Stimulated activated CD4-positive, alpha-beta T cell treated with anti-CD3 and anti-CD28 coated beads, Interleukin-4, amount 100 ng/mL, for 24 hours (primary cell): ENCODE measurements at regions not wholly inside any gene's neighbourhood (a gene's known extent, or its start where the extent isn't known, plus 50 kb on each side); places are given as distances from the start of the nearest gene placed in this dataset.

Experiments used
- DNase-seq: peaks from one replicate; pipeline ENCODE4 v3.0.0-alpha.2; 2020

- DNase-seq: no peak
Measured at GRCh38 chr22:42330170-42330569, 59.7 kb upstream of the TCF20 start.

GRCh38 chr22:42329504-42329903 is 59.1 kb upstream of the TCF20 start:
- DNase-seq: no peak

DNA sequence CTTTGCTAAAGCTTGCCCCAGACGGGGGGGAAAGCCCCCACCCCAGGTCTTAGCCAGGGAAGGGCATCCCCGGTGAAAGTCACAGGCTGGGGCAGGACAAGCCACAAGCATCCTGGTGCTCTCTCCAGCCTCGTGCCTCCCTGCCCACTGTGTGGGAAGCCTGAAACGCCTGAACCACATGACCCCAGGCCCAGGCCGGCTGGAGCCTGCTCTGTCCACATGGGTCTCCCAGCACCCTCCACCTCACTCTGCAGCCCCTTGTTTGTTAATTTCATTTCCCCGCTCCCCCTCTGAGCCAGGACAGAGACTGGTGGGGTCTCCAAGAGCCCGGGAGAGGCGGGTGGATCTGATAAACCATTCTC is 58.3 kb upstream of the TCF20 start:
- DNase-seq: no peak

GRCh38 chr22:42328130-42328783 is 57.8 kb upstream of the TCF20 start:
- DNase-seq: peak; percentile 18

DNA sequence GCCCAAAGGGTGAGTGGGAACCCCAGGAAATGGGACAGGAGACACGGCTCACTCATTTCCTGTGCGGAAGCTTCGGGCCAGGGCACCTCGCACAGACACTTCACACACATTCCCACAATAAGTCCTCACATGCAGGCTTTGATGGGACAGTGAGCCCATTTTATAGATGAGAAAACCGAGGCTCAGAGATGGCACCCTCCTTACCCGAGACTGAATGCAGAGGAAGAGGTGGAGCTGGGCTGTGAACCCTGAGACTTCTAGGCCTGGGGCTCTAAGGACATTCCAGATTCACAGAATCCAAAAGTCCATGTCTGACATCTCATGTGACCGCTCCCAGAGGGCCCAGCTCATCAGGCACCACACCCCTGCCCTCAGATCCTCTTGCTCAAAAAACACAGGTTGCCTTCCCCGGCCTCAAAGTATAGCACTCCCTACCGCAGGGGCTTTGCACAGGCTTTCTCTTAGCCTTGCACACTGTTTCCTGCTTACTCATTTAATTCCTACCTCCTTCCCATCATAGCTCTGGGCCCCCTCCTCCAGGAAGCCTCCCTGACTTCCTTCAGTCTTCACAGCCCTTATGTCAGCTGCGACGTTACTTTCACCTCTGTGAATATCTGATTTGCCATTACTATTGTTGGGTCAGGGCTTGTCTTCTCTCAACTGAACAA is 57.1 kb upstream of the TCF20 start:
- no peak for DNase-seq

DNA sequence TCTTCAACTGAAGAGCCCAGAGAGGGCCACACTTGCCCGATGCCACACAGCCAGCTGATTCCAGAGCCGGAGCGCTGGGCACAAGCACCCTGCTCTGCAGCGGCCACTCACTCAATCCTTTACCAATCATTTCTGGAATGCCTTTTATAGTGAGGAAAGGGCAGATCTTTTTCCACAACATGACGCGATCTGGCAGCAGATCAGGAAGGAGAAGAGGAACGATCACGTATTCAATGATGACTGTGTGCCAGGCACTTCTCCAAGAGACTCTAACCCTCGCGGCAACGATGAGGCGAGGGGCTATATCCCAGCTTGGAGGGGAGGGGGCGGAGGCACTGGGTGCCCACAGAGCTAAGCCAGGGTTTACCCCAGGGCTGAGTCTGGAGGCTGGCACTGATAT is 56.3 kb upstream of the TCF20 start:
- DNase-seq: no peak

- no peak for DNase-seq
Measured at GRCh38 chr22:42326301-42326700, 55.8 kb upstream of the TCF20 start.

GRCh38 chr22:42324990-42325710 is 54.7 kb upstream of the TCF20 start:
- DNase-seq: no peak

DNA sequence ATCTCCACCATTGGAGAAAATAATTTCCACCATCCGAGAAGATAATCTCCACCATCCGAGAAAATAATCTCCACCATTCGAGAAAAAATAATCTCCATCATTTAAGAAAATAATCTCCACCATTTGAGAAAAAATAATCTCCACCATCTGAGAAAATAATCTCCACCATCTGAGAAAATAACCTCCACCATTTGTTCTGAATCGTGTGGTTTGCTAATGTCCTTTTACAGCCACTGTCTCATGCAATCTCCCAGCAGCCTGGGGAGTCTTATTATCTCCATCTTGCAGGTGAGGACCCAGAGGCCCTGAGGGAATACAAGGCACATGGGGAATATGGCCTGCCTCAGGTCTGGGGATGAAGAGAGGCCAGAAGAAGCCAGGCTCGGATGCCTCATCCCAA is 54.1 kb upstream of the TCF20 start:
- DNase-seq: no peak

DNA sequence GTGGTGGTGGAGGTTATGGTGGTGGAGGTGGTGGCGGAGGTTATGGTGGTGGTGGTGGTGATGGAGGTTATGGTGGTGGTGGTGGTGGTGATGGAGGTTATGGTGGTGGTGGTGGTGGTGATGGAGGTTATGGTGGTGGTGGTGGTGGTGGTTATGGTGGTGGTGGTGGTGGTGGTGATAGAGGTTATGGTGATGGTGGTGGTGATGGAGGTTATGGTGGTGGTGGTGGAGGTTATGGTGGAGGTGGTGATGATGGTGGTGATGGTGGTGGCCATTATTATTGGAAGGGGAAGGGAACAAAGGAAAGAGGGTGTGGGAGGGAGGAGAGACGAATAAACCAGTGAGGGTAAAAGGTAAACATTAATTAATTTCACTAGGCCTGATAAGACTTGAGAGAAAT is 53.5 kb upstream of the TCF20 start:
- DNase-seq: no peak

DNA sequence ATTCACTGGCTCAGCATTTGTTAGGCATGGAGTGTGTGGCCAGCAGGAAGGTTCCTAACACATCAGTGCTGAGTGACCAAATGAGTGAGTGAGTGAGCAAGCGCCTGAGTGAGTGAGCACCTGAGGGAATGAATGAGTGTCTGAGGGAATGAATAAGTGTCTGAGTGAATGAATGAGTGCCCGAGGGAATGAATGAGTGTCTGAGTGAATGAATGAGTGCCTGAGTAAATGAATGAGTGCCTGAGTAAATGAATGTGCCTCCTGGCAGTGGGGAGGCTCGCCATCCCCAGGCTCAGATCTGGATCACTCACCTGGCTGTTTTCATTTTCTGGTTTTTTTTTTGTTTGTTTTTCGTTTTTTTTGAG is 52.1 kb upstream of the TCF20 start:
- DNase-seq: no peak

GRCh38 chr22:42321908-42322561 is 51.6 kb upstream of the TCF20 start:
- no peak for DNase-seq

GRCh38 chr22:42320443-42321416 is 50.3 kb upstream of the TCF20 start:
- DNase-seq: no peak
